SK-N-SH treated with all-trans-retinoic acid at 6 μM for 48 hours (cell line): ENCODE measurements at regions not wholly inside any gene's neighbourhood (a gene's known extent, or its start where the extent isn't known, plus 50 kb on each side); places are given as distances from the start of the nearest gene placed in this dataset.

ENCODE experiments used
- ATAC-seq: fragments of 200-7000 bp; cut with Tn5 transposase; 3 replicates; pipeline ENCODE4 v1.9.1; 2020; ENCODE audit warnings: mild to moderate bottlenecking, moderate library complexity
- ARNTL ChIP-seq: fragments of 450-650 bp; formaldehyde crosslinking; IDR thresholded peaks from 2 replicates; pipeline ENCODE4 v1.5.0; 2020; ENCODE audit warnings: low read depth, mild to moderate bottlenecking, moderate library complexity, borderline replicate concordance
- CREB5 ChIP-seq: fragments of 250-450 bp; sonication (Bioruptor Pico); IDR thresholded peaks from 2 replicates; pipeline ENCODE4 v1.5.1; 2020; ENCODE audit warnings: low read depth, mild to moderate bottlenecking, moderate library complexity
- CSDC2 ChIP-seq: fragments of 250-450 bp; sonication (Bioruptor Pico); IDR thresholded peaks from 2 replicates; pipeline ENCODE4 v1.5.0; 2020; ENCODE audit warnings: mild to moderate bottlenecking, moderate library complexity
- CSRNP3 ChIP-seq: fragments of 250-450 bp; sonication (Bioruptor Pico); IDR thresholded peaks from 2 replicates; pipeline ENCODE4 v1.5.1; 2021; ENCODE audit warnings: mild to moderate bottlenecking, moderate library complexity
- ESRRG ChIP-seq: fragments of 250-450 bp; sonication (Bioruptor Pico); IDR thresholded peaks from 2 replicates; pipeline ENCODE4 v1.6.1; 2021; ENCODE audit warnings: mild to moderate bottlenecking
- GLIS3 ChIP-seq: fragments of 250-450 bp; sonication (Bioruptor Pico); IDR thresholded peaks from 2 replicates; pipeline ENCODE4 v1.5.0; 2020; ENCODE audit warnings: mild to moderate bottlenecking, moderate library complexity
- ISL1 ChIP-seq: fragments of 250-450 bp; sonication (Bioruptor Pico); IDR thresholded peaks from 2 replicates; pipeline ENCODE4 v2.1.2; 2022; ENCODE audit warnings: mild to moderate bottlenecking, moderate library complexity
- OSR1 ChIP-seq: fragments of 250-450 bp; sonication (Bioruptor Pico); IDR thresholded peaks from 2 replicates; pipeline ENCODE4 v1.8.0; 2022; ENCODE audit warnings: moderate library complexity, mild to moderate bottlenecking, inconsistent platforms
- PATZ1 ChIP-seq: fragments of 250-450 bp; sonication (Bioruptor Pico); IDR thresholded peaks from 2 replicates; pipeline ENCODE4 v1.8.0; 2020; ENCODE audit warnings: mild to moderate bottlenecking, moderate library complexity, borderline replicate concordance
- POU6F1 ChIP-seq: fragments of 250-450 bp; sonication (Bioruptor Pico); IDR thresholded peaks from 2 replicates; pipeline ENCODE4 v1.8.0; 2021; ENCODE audit warnings: low read depth, mild to moderate bottlenecking, moderate library complexity, borderline replicate concordance
- PPARA ChIP-seq: fragments of 250-450 bp; sonication (Bioruptor Pico); IDR thresholded peaks from 2 replicates; pipeline ENCODE4 v1.5.0; 2020; ENCODE audit warnings: mild to moderate bottlenecking, borderline replicate concordance
- RARB ChIP-seq: fragments of 250-450 bp; sonication (Bioruptor Pico); IDR thresholded peaks from 2 replicates; pipeline ENCODE4 v1.8.0; 2021; ENCODE audit warnings: mild to moderate bottlenecking, moderate library complexity
- SNAI2 ChIP-seq: fragments of 250-450 bp; sonication (Bioruptor Pico); IDR thresholded peaks from 2 replicates; pipeline ENCODE4 v1.5.0; 2020; ENCODE audit warnings: mild to moderate bottlenecking, moderate library complexity
- TOX ChIP-seq: fragments of 250-450 bp; sonication (Bioruptor Pico); IDR thresholded peaks from 2 replicates; pipeline ENCODE4 v1.8.0; 2021; ENCODE audit warnings: mild to moderate bottlenecking, moderate library complexity, borderline replicate concordance
- TSHZ2 ChIP-seq: fragments of 250-450 bp; sonication (Bioruptor Pico); IDR thresholded peaks from 2 replicates; pipeline ENCODE4 v1.5.0; 2020; ENCODE audit warnings: mild to moderate bottlenecking, moderate library complexity
- ZC3H10 ChIP-seq: fragments of 250-450 bp; sonication (Bioruptor Pico); IDR thresholded peaks from 2 replicates; pipeline ENCODE4 v1.5.1; 2021; ENCODE audit warnings: mild to moderate bottlenecking, moderate library complexity
- ZFP3 ChIP-seq: fragments of 250-450 bp; sonication (Bioruptor Pico); IDR thresholded peaks from 2 replicates; pipeline ENCODE4 v1.5.0; 2020; ENCODE audit warnings: mild to moderate bottlenecking, moderate library complexity
- ZFP30 ChIP-seq: fragments of 450-650 bp; formaldehyde crosslinking; IDR thresholded peaks from 2 replicates; pipeline ENCODE4 v1.5.0; 2022; ENCODE audit warnings: mild to moderate bottlenecking, moderate library complexity
- ZNF565 ChIP-seq: fragments of 450-650 bp; formaldehyde crosslinking; conservative IDR thresholded peaks from 2 replicates; pipeline ENCODE4 v1.5.0; 2020; ENCODE audit warnings: low read depth, mild to moderate bottlenecking, moderate library complexity
- ZNF70 ChIP-seq: fragments of 450-650 bp; formaldehyde crosslinking; IDR thresholded peaks from 2 replicates; pipeline ENCODE4 v1.5.0; 2020; ENCODE audit warnings: mild to moderate bottlenecking, moderate library complexity
- ZNF8 ChIP-seq: fragments of 450-650 bp; formaldehyde crosslinking; IDR thresholded peaks from 2 replicates; pipeline ENCODE4 v1.5.0; 2020; ENCODE audit warnings: mild to moderate bottlenecking, moderate library complexity

DNA sequence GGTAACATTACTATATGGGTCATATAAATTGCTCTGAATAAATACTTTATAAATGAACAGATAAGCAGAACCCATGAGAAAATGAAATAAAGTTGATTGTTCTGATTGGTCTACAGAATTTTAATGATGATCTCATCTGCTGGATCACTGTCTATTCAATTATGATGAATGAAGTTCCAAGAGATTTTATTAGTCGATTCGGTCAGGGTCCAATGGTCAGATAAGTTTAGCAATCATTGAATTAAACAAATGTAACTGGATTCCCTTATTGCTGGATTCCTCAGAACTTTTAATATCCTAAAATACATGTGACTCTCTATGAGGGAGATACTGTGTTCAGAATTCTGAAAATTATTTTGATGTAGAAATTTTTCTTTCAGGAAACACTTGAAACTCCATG lies 715.2 kb downstream of the EPM2A start (continued):
- TF ChIP-seq TSHZ2 (CRISPR knock-in tag), result no peak
- TF ChIP-seq ESRRG (CRISPR knock-in tag), result no peak

GRCh38 chr6:145020543-145020942 lies 714.8 kb downstream of the EPM2A start:
- no peak for ATAC-seq
- TF ChIP-seq PPARA (CRISPR knock-in tag) (no peak), ZFP30 (no peak), ZFP3 (CRISPR knock-in tag) (no peak), TSHZ2 (CRISPR knock-in tag) (no peak), ZNF8 (CRISPR knock-in tag) (no peak), CSDC2 (CRISPR knock-in tag) (no peak), TOX (CRISPR knock-in tag) (no peak), SNAI2 (CRISPR knock-in tag) (no peak), OSR1 (CRISPR knock-in tag) (no peak), ISL1 (CRISPR knock-in tag) (no peak), POU6F1 (CRISPR knock-in tag) (no peak), ZC3H10 (CRISPR knock-in tag) (no peak), GLIS3 (CRISPR knock-in tag) (no peak), ARNTL (no peak), CSRNP3 (CRISPR knock-in tag) (no peak), ZNF565 (CRISPR knock-in tag) (no peak), CREB5 (no peak), ZNF70 (no peak), PATZ1 (CRISPR knock-in tag) (no peak), RARB (CRISPR knock-in tag) (no peak)
